ENCODE measurements at regions not wholly inside any gene's neighbourhood (a gene's known extent, or its start where the extent isn't known, plus 50 kb on each side); places are given as distances from the start of the nearest gene placed in this dataset.

- no peak for DNase-seq (ENCODE audit: low spot score)
- TF ChIP-seq CTCF (IDR thresholded peaks at IDR 0.05; ENCODE audit: extremely low read depth, missing control alignments): no peak
Observed at GRCh38 chr3:162029736-162030135, 533.1 kb downstream of the OTOL1 start.

GRCh38 chr3:162034368-162034767 is 537.8 kb downstream of the OTOL1 start:
- DNase-seq (ENCODE audit: low spot score): no peak
- TF ChIP-seq CTCF (IDR thresholded peaks at IDR 0.05; ENCODE audit: extremely low read depth, missing control alignments): no peak

GRCh38 chr3:162041622-162042021 is 545.0 kb downstream of the OTOL1 start:
- DNase-seq (ENCODE audit: low spot score): no peak
- no peak for TF ChIP-seq CTCF (IDR thresholded peaks at IDR 0.05; ENCODE audit: extremely low read depth, missing control alignments)

- no peak for TF ChIP-seq CTCF (IDR thresholded peaks at IDR 0.05; ENCODE audit: extremely low read depth, missing control alignments)
Observed at GRCh38 chr3:162052636-162053035, 556.0 kb downstream of the OTOL1 start.

GRCh38 chr3:162072656-162073164 is 576.1 kb downstream of the OTOL1 start:
- TF ChIP-seq CTCF (IDR thresholded peaks at IDR 0.05; ENCODE audit: extremely low read depth, missing control alignments): no peak
- DNase-seq (ENCODE audit: low spot score): no peak

More at GRCh38 chr3:162052636-162053035, 556.0 kb downstream of the OTOL1 start:
- DNase-seq (ENCODE audit: low spot score): no peak

GRCh38 chr3:162073422-162073975 is 576.9 kb downstream of the OTOL1 start:
- DNase-seq (ENCODE audit: low spot score): no peak
- no peak for TF ChIP-seq CTCF (IDR thresholded peaks at IDR 0.05; ENCODE audit: extremely low read depth, missing control alignments)

- TF ChIP-seq CTCF (IDR thresholded peaks at IDR 0.05; ENCODE audit: extremely low read depth, missing control alignments): no peak
- no peak for DNase-seq (ENCODE audit: low spot score)
Observed at GRCh38 chr3:162077108-162077507, 580.5 kb downstream of the OTOL1 start.
